SKM-1 treated with dmso at 0.1 percent for 144 hours (cell line): ENCODE measurements at regions not wholly inside any gene's neighbourhood (a gene's known extent, or its start where the extent isn't known, plus 50 kb on each side); places are given as distances from the start of the nearest gene placed in this dataset.

Experiments used
- DNase-seq: peaks from one replicate; lab custom pipeline; 2025; ENCODE audit not compliant: unreplicated experiment; lab: John Stamatoyannopoulos, UW

DNA sequence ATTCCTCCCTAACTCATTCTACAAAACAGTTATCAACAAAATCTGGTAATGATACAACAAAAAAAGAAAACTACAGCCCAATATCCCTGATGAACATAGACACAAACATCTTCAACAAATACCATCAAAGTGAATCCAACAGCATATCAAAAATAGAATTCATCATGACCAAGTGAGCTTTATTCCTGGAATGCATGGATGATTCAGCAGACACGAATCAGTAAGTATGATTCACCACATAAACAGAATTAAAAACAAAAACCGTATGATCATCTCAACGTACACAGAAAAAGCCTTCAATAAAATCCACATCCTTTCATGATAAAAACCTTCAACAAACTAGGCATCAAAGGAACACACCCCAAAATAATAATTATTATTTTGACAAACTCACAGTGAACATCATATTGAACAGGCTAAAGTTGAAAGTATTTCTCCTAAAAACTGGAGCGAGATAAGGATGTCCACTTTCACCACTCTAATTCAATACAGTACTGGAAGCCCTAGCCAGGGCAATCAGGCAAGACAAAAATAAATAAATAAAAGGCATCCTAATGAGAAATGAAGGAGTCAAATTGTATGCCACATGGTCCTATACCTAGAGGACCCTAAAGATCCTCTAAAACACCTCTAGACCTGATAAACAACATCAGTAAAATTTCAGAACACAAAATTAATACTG lies 305.1 kb upstream of the RGMB start:
- no peak for DNase-seq

DNA sequence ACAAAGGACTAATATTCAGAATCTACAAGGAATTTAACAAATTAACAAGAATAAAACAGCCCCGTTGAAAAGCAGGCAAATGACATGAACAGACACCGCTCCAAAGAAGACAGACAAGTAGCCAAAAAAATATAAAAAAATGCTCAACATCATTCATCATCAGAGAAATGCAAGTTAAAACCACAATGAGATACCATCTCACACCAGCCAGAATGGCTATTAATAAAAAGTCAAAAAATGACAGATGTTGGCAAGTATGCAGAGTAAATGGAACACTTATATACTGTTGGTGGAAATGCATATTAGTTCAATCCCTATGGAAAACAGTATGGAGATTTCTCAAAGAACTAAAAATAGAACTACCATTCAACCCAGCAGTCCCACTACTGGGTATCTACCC lies 302.7 kb upstream of the RGMB start:
- DNase-seq: no peak

DNA sequence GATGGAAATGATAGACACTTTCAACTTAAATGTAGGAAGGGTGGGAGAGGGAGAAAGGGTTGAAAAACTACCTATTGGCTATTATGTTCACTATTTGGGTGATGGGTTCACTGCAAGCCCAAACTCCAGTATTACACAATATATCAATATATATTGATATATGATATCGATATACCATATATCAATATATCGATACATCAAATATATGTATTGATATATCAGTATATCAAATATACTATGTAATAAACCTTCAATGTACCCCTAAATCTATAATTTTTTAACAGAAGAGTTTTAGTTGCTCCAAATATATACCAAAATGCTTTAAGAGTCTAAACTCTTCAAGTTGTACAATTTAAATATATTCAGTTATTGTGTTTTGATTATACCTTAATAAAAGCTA lies 302.0 kb upstream of the RGMB start:
- DNase-seq: no peak

DNA sequence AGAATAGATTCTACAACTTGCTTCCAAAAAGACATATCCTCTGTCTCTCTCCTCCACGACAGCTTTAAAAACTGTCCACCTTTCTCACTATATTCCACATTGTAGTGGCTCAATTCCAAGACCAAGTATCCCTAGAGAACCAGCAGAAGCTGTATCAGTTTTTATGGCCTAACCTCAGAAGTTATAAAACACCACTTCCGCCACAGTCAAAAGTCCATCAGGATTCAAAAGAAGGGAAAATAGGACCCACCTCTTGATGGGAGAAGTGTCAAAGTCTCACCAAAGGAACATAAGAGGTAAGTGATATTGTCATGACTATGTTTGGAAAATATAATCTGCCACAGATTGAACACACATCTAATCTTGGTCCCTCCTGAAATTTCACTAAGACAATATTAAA lies 299.2 kb upstream of the RGMB start:
- no peak for DNase-seq

DNA sequence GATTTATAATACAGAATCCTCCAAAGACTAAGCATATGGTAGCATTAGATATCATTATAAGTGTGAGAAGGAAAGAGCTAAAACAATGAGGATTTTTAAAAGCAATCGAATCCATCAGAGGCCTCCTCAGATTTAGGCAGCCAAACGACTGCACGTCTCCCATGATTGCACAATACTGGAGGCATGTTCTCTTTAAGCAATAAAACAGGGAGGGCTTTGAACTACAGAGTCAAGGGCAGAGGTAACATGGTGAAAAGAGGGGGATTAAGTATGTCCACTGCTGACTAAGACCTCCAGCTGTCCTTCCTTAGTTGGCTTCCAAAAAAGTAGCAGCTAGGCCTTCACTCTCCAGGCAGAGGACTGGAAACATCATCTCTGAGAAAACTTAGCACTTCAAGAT lies 298.7 kb upstream of the RGMB start:
- no peak for DNase-seq

DNA sequence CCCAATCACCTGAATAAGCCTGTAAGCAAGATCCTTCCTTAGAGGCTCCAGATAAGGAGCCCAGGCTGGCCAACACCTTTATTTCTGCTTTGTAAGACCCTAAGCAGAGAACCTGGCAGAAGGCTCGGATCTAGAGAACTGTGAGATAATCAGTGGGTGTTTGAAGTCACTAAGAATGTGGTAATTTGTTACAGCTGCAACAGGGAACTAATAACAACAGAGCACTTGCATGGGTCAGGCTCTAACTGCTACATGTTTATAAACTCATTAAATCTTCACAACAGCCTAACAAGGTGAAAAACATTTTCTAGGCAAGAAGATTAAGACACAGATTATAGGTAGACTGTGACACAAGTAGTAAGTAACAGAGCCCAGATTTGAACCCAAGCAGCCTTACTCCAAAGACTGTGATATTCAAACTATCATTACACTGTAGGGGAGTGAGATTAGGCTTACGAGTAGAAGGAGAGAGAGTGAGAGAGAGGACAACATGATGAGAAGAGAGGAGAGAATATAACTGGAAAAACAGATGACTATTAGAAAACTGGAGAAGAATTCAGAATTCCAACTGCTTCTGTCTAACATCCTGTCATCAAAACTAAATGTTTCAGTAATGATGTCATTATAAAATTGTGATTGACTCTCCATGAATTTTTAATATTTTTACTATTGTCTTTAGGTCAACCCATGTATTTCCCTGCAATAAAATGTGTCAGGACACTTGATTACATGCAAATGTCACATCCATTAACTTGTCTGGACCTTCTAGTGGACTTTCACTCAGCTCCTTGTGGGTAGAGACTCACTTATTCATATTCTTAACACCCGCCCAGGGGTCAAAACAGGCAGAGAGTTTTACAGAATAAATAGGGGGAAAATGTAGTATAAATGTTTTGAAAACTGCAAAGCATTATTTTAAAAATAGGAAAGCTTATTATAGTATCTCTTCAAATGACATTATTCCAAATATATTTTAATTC lies 290.9 kb upstream of the RGMB start:
- DNase-seq: no peak

DNA sequence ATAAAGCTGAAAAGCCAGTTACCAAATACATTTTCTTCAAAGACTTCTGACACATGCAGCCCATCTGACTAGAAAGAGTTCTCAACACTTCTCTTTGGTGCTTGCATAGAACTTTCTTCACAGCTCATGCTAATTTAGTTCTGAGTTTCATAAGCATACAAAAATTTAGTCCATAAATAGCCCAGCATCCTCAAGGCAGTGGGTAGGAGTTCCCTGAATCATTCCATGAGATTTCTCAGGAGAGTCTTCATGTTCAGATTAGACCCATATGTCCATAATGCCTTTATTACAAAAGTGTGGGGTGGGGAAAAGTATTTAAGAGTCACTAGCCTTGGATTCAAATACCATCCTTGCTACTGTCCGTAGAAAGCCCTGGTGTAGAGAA lies 290.2 kb upstream of the RGMB start:
- DNase-seq: no peak

DNA sequence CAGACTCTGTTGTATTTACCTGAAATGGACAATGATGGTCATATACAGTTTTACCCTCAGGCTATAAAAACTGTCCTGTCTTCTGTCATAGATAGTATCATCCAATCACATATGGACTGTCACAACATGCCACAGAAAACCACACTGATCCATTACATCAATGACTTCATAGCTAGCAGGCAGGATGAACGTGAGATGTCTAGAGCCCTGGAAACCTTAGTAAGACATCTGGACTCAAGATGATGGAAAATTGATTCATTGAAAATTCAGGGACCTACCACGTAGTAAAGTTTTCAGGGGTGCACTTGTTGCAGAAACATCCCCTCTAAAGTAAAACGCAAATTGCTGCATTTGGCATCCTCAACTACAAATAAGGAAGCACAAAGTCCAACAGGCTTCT lies 284.4 kb upstream of the RGMB start:
- DNase-seq: no peak

DNA sequence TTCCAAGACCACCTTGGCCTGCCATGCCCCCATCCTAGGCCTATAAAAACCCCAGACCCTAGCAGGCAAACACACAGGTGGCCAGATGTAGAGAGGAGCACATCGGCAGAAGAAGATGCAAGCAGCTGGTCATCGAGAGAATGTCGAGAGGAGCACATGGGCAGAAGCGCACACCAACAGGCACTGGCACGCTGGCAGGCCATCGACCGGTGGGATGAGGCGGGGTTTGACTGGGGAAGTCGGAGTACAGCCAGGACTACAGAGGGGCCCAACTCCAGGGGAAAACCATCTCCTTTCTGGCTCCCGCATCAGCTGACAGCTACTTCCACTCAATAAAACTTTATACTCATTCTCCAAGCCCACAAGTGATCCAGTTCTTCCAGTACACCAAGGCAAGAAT lies 283.1 kb upstream of the RGMB start:
- no peak for DNase-seq

DNA sequence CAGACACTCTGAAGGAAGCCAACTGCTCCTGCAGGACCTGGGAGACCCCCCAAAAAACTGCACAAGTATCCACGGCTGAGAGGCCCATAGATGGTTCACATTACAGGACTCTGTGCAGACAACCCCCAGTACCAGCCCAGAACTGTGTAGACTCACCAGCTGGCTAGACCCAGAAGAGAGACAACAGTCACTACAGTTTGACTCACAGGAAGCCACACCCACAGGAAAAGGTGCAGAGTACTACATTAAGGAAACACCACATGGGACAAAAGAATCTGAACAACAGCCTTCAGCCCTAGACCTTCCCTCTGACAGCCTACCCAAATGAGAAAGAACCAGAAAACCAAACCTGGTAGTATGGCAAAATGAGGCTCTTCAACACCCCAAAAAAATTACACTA lies 281.2 kb upstream of the RGMB start:
- DNase-seq: no peak

DNA sequence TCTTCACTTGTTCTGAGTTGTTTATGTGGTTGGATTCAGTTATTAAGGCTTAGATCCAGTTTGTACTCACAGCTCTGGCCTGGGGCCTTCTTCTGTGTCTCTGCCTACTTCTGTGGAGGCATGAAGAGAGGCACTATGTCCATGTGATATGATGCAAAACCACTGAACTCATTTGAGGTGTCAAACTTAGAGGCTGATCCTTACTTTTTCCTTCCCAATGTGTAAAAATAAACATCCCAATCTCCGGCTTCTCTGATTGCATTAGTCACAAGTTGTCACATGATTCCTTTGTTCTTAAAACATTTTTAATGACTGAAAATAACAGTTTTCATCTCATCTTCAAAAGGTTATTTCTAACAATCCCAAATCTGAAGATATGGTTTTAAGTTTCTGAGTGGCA lies 276.0 kb upstream of the RGMB start:
- DNase-seq: no peak

DNA sequence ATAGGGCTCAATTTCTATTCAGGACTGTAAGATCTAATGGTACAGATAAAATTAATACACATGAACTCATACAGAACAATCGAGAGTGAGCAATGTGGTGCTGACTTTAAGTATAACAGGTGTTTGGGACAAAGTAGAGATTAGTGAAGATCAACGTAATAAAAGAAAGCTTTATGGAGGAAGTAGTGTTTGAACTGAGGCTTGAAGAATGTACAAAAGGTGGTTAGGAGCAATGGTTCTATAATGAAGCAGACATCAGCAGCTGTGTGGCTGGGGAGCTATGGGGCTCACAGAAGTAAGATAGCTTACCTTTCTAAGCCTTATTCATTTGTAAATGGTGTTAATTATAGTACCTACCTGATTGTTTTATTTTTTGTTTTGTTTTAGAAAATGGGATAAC lies 275.4 kb upstream of the RGMB start:
- no peak for DNase-seq

DNA sequence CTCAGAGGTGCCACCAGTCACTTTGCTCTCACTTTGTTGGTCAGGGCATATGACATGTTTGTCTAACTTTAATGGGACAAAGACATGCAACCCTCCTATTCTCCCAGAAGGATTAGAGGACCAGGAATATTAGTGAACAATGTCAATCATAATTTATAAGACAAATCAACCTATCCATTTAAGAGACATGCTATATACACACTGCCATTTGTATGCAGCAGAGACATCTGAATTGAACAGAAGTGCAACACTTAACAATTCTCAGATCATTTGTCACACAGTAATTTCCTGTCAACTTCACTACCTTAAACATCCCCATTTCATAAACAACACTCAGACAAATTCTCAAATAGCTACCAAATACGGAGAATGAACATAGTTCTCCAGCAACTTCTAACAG lies 273.6 kb upstream of the RGMB start:
- DNase-seq: no peak

DNA sequence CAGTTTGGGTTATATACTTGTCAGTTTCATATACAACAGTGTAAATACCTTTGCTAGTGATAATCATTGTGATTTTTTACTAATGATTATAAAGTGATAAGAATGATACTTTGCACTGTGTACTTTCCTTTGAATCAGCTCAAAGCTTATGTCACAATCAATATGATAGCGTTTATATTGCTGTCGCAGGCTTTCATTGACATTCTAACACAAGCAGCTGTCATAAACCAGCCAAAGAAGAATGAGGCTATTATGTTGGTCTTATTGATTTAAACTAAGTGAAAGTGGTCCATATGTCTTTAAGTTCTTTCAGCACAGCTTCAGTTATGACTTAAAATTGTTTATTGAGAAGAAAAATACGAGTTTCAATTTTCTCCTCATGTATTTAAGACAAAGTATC lies 272.7 kb upstream of the RGMB start:
- DNase-seq: no peak

DNA sequence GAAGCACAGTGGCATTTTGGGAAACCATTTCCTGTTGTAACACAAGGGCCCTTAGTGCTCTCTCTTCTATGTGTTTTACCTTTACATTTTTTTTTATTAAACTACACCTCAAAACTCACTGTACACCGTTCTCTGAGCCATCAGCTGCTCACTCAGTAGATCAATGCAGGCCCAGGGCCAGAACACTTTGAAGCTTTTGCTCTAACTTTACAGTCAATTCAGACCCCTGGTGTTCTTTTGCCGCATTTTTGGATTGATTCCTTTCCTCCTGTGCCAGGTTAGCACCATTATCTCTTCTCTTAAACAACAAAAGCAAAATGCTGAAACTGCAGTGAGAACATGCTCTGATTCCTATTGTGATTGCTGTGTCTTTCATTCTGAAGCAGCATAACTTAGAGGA lies 269.8 kb upstream of the RGMB start:
- no peak for DNase-seq

DNA sequence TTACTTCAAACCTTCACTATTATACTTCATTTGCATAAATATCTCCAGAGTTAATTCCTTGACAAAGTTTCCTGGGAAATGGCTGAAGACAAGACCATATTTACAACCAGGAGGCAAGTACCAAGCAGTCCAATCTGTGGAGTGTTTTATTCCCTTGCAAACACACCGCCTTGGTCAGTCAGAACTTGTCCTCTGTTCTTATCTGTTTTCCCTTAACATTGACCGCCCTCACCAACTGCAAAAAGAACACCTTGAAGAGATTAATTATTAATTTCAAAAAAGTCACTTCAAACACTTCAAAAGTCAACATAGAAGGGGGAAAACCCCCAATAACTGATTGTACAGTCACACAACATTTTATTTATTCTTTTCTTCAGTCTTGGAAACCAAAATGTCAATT lies 269.0 kb upstream of the RGMB start:
- no peak for DNase-seq

DNA sequence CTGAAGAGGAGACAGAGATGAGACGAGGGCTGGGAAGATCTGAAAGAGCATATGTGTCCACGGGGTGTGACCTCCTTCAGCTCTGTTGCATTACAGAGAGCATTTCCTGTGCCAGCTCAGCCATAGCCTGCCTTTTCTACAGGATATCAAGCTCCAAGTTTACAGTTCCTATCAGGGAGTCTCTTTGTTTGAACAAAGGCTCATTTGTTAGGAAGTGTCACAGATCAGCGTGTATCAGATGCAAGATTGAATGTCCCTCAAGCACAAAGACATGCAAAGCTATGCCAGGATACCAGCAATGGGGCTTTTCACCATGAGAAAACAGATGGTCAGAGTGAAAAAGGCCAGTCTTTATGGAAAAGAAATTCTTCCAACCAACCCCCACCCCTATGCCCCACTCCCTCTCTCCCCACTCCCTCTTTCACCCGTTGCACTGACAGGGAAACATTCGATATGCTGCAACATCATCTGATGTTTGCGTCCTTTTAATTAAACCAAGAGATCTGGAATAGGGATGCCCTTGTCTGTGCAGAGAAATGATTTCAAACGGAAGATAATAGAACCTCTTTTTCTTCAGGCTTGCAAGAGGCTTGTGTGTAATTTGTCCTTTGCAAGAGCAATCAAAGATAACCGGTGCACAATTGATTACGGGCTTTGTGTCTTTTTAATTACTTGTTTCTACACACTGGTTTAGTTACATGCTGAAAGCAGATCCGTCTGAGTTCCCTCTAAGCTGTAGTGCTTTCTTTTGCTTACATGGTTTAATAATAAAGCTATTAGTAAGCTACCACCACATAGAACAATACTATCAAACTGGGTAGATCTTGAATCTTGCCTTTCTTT lies 263.1 kb upstream of the RGMB start:
- no peak for DNase-seq

DNA sequence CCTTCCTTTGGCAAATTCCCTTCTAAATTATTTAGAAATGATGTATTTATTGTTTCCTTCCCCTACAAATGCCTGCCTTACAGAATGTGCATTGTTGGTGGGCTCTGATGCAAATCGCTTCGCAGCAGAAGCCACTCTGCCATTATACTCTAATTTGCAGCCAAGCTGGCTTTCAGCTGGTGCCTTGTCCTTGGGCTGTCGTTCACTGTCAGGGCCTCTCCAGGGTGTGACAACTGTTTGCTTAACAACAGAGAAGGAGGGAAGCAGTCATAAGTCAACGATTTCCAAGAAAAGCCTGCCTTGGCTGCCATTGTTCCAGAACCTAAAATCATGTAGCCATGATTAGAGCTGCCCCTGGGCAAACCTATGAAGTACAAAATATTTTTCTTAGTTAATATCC lies 260.1 kb upstream of the RGMB start:
- DNase-seq: no peak

DNA sequence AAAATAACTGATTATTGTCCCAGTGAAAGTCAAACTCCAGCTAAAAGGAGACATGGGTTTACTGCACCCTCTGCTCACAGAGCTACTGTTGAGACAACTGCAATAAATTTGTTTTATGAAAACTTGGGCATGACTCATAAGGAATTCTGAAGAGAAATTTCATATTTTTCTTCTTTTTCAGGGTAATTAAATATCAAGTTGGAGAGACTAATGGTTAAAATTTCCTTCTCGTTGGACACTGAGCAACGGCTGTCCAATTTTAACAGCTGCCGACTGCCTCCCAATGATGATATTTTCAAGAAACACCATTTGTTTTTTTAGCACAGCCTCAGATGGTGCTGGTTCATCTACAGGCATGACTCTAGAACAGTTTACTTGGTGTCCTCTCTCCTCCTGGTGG lies 259.2 kb upstream of the RGMB start:
- no peak for DNase-seq

DNA sequence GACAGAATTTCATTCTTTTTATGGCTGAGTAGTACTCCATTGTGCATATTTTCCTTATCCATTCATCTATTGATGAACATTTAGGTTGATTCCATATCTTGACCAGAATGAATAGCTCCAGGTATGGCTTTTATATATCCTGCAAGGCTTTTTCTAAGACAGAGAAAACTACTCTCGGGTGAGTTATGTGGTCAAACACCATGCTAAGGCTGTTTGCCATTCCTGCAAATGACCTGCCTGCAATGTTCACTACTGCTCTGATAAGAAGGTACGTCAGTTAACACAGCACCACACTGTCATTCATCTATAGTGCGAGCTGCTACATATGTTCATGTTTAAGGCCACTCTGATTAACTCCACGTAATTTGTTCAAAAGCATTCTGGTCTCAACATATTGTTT lies 256.8 kb upstream of the RGMB start:
- no peak for DNase-seq

DNA sequence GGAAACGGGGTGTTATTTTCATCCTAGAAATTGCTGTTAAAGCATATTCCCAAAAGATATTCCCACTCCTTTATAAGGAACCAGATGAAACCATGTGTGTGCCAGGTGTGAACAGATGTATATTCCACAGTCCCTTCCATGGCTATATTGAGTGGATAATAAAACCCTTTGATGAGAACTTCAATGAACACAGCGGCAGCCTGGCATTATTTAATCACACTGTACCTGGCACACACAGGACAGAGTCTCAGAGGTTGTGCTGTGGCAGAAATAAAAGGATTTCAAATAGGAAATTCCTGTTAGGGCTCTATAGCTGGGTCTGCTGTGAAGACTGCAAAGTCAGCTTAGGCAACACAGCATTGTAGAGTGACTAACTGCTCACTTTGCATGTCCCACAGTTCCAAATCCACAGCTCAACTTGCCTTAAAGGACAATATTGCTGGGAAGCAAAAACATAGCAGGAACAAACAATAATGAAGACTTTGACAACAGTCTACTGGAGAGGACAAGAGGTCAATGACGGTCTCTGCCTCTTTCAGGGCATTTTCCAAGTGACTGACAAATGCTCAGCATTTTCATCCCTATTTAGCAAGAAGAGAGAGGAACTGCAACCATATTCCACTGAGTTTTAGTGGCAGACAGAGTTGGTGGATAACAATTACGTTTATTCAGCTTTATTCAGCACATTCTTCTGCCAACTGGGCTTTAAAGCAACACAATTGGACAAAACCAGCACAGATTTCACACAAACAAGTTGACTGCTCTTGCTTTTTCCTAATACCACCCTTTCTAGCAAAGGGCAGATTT lies 255.7 kb upstream of the RGMB start:
- no peak for DNase-seq
